ENCODE measurements at regions not wholly inside any gene's neighbourhood (a gene's known extent, or its start where the extent isn't known, plus 50 kb on each side); places are given as distances from the start of the nearest gene placed in this dataset.
"Not testable (repeated sequence)": the region's sequence is repeated elsewhere in the genome, so short reads cannot be mapped to it uniquely, and the experiment has no call there.

DNA sequence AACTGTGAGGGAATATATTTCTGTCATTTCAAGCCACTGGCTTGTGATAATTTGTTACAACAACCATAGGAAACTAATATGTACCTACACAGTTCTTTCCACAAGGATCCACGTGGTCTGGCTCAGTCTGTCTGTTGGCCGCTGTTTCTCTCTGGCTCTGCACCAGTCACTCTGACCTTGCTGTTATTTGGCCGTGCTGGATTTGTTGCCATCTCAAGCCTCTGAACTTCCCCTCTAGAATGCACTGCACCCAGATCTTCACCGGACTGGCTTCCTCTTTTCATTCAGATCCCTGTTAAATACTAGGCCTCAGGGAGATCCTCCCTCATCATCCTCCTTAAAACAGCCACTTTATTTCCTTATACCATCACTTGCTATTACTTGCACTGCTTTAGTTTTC, 446.8 kb downstream of the TFAP2B start:
- DNase-seq: peak; percentile 52

- DNase-seq: no peak
Observed at GRCh38 chr6:51266604-51267003, 447.9 kb downstream of the TFAP2B start.

DNA sequence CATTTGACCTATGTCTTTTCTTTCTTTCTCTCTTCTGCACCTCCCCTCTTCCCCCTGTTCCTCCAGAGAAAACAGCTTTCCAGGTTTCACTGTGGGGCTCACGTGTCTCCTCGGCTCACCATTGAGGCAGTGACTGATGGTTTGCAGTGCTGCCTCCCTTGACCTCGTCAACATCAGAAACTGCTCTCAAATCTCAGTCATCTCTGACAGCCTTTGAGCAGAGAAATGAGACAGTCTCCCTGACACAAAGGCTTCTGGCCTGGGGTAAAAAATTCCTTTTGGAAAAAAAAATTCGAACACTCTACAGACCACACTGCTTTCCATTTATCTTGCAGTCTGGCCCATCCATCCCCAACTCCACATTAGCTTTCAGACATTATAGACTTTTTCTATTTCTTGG, 450.0 kb downstream of the TFAP2B start:
- no peak for DNase-seq

GRCh38 chr6:51269876-51270275, 451.2 kb downstream of the TFAP2B start:
- DNase-seq: no peak

DNA sequence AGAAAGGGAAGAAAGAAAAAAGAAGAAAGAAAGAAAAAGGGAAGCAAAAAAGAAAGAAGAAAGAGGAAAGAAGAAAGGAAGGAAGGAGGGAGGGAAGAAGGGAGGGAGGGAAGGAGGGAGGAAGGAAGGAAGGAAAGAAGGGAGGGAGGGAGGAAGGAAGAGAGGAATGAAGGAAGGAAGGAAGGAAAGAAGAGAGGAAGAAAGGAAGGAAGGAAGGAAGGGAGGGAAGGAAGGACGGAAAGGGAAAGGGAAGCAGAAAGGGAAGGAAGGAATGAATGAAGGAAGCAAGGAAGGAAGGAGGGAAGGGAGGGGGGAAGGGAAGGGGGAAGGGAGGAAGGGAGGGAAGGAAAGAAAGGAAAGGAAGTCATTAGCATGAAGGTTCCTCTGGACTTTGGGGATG, 452.9 kb downstream of the TFAP2B start:
- DNase-seq: no peak

DNA sequence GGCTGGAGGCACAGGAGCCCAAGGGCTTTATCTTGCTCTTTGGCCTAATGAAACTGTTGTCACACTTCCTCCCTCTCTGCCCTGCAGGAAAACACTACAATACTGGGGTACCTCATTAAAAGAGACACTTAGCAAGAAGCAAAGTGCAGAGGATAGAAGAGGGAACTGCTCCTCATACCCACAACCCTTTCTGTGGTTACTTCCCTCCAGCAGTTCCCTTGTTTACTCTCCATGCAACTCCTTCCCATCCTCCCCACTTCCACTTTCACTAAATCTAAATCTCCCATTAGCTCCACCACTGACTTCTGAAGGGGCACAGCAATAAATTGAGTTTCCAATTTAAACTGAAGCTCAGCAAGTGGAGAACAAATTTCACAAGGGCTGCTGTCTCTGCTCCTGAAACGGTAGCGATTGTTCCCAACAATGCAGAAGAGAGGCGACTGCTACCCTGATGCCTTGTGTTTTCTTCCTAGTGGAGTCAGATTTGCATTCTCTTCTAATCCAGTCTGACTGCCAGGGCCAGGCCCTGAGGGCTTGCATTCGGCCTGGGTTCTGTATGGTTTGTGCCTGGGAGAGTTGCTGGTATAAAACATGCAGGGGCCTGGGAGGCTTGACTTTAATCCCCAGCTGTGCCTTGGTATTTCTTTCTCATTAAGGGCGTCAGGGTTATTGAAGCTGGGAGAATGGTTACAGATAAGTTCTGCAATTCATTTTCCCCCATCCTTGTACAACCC, 454.7 kb downstream of the TFAP2B start:
- peak; percentile 78 for DNase-seq

DNA sequence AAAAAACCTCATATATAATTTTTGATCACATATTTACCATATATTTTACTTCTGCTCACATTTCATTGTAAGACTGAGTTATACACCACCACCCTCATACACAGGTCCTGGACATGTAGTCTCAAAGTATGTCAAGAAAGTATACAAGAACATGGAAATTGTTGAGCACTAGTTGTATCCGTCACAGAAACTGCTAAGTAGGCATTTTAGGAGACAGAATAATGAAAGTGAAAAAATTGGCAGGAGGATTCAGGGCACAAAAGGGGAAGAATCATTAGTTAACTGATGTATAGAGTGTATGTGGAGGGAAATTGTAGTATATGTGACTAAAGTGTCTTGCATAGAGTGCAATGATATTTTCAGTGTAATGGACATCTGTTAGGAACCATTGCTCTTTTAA, 458.8 kb downstream of the TFAP2B start:
- DNase-seq: peak; percentile 44

- DNase-seq: peak; percentile 45
Observed at GRCh38 chr6:51282026-51282425, 463.4 kb downstream of the TFAP2B start.

GRCh38 chr6:51283723-51284355, 465.2 kb downstream of the TFAP2B start:
- peak; percentile 39 for DNase-seq

- no peak for DNase-seq
Observed at GRCh38 chr6:51285876-51286275, 467.2 kb downstream of the TFAP2B start.

GRCh38 chr6:51289041-51289440, 470.4 kb downstream of the TFAP2B start:
- no peak for DNase-seq

GRCh38 chr6:51292659-51293058, 474.0 kb downstream of the TFAP2B start:
- no peak for DNase-seq

- DNase-seq: no peak
Observed at GRCh38 chr6:51299621-51300380, 481.1 kb downstream of the TFAP2B start.

DNA sequence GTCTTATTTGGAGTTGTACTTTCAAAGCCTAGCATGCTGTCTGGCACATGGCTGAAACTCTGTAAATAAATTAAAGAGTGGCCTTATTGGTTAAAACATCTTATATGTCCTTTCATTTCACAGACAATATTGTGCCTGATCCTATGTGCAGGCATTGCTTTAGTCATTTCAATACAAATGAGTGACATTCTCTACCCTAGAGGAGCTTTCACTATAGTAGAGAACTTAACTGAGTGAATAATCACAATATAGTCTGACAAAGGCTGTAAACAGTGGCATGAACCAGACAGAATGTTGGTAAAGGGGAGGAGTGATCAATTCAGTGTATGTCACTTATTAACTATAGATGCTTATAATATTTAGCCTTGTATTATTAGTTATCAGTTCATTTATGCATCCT, 481.8 kb downstream of the TFAP2B start:
- no peak for DNase-seq

DNA sequence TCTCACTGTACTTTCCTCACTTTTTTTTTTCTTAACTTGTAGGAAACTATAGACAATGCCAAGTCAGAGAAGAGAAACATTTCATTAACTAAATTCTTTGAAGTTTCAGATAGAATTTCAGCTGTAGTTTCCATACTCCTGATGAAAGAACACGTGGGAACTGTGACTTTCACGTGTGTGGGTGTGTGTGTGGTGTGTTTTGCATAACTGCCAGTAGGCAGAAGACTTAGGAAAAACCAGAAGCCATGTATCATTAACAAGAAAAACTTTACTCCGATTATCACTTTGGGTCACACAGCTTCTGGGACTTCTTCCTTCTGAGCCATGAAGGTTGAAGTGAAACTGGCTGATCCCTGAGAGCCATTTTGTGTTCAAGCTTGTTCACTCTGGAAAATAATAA, 483.3 kb downstream of the TFAP2B start:
- peak; percentile 92 for DNase-seq

GRCh38 chr6:51302431-51302830, 483.8 kb downstream of the TFAP2B start:
- peak; percentile 76 for DNase-seq

GRCh38 chr6:51303338-51303737, 484.7 kb downstream of the TFAP2B start:
- peak; percentile 81 for DNase-seq

- no peak for DNase-seq
Observed at GRCh38 chr6:51314965-51315364, 496.3 kb downstream of the TFAP2B start.

DNA sequence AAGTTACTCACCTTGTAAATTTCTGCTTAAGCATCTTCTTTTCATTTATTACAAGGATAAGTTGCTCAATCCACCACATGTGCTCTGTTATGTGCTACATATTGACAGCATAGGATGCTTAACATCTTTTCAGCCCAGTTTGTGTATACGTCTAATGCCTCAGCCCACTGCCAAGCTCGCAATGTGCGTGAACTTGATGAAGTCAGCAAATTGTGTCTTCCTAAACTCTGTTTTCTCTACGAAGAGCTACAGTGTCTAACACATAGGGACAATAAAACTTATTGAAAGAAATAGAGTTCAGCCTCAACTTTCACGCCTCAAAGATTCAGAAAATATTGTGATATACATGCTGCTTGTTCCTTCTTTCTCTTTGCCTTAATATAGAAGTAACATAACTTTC, 500.0 kb downstream of the TFAP2B start:
- no peak for DNase-seq

GRCh38 chr6:51321477-51321876, 502.8 kb downstream of the TFAP2B start:
- not testable (repeated sequence) for DNase-seq

DNA sequence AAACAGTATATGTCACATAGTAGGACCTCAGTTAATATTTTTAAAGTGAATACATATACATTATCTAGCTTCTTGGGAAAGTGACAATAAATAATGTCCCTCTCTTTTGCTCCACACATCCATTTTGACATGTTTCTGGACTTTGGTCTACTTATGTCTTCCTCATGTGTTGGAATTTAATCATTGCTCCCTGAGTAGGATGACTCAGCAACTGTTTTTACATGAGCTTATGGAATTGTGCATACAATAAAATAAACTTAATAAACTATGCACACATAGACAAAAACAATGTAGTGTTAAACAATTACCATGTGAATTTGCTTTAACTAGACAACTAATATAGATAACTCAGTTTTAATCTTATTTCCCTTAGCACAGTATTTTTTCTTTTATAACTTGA, 503.8 kb downstream of the TFAP2B start:
- DNase-seq: no peak

- DNase-seq: no peak
Observed at GRCh38 chr6:51323056-51323455, 504.4 kb downstream of the TFAP2B start.

GRCh38 chr6:51330971-51331370, 512.3 kb downstream of the TFAP2B start:
- no peak for DNase-seq

DNA sequence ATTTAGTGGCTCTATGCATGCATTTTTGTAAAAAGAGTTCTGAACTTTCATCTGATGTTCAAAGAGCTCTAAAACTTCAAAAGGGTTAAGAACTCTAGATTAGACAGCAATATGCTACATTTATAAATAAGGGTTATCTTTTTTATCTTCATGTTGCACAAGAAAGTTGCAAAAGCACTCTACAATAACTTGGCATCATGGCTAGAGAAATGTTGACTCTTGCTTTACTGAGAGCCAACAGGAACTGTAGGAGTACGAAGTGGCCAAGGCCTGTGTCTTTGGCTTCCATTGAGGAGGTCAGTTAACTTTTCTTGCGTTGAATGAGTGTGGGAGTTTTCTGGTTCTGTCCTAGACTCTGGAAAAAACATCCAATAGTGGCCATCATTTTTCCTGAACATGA, 516.9 kb downstream of the TFAP2B start:
- DNase-seq: no peak
